ENCODE measurements at regions not wholly inside any gene's neighbourhood (a gene's known extent, or its start where the extent isn't known, plus 50 kb on each side); places are given as distances from the start of the nearest gene placed in this dataset.

- TF ChIP-seq CTCF (conservative IDR thresholded peaks at IDR 0.05; ENCODE audit: low read depth in 2 of 2) (no peak), EZH2phosphoT487 (IDR thresholded peaks at IDR 0.05; ENCODE audit: unreplicated experiment) (no peak)
These were observed 90.5 kb downstream of the INHBB start for GRCh38 chr2:120436460-120436739.
